ENCODE measurements at regions not wholly inside any gene's neighbourhood (a gene's known extent, or its start where the extent isn't known, plus 50 kb on each side); places are given as distances from the start of the nearest gene placed in this dataset.

DNA sequence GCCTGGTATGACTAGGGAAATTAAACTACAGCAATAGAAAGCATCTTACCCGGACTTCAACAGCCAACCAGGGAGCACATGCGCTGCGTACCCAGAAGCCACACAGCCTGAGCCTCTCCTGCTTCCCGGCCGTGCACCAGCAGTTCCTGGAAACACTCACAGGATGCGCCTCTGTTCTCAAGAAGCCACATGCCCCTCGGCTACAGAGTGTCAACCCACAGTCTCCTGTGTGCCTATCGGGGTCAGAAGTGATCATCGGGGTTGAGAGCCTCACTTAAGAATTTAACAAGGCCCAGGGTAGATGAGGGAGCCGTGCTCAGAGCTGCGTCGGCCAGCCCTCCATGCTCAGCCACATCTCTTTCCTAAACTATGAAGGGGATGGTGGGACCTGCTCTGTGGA is 147.2 kb upstream of the GGTLC1 start:
- no peak for TF ChIP-seq POLR2A (IDR thresholded peaks at IDR 0.05)
- TF ChIP-seq, protein P1, sequence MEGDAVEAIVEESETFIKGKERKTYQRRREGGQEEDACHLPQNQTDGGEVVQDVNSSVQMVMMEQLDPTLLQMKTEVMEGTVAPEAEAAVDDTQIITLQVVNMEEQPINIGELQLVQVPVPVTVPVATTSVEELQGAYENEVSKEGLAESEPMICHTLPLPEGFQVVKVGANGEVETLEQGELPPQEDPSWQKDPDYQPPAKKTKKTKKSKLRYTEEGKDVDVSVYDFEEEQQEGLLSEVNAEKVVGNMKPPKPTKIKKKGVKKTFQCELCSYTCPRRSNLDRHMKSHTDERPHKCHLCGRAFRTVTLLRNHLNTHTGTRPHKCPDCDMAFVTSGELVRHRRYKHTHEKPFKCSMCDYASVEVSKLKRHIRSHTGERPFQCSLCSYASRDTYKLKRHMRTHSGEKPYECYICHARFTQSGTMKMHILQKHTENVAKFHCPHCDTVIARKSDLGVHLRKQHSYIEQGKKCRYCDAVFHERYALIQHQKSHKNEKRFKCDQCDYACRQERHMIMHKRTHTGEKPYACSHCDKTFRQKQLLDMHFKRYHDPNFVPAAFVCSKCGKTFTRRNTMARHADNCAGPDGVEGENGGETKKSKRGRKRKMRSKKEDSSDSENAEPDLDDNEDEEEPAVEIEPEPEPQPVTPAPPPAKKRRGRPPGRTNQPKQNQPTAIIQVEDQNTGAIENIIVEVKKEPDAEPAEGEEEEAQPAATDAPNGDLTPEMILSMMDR (IDR thresholded peaks at IDR 0.05): no peak
- no peak for TF ChIP-seq EP300 (IDR thresholded peaks at IDR 0.05)
